ENCODE measurements at regions not wholly inside any gene's neighbourhood (a gene's known extent, or its start where the extent isn't known, plus 50 kb on each side); places are given as distances from the start of the nearest gene placed in this dataset.

GRCh38 chr18:28757466-28758008 lies 580.6 kb upstream of the CDH2 start:
- Histone ChIP-seq H3K36me3 (ENCODE audit: insufficient read depth, low read length) (no peaks in the 10 kb centered on the region), H2AFZ (ENCODE audit: low read depth, low read length) (no peak overlapping the region), H4K20me1 (ENCODE audit: insufficient read depth, low read length) (no peaks in the 10 kb centered on the region), H3K4me1 (ENCODE audit: insufficient read depth, low read length) (peaks cover 18% of the 10 kb centered on the region), H3K9me3 (ENCODE audit: insufficient read depth, low read length, severe bottlenecking) (no peaks in the 10 kb centered on the region), H3K9ac (ENCODE audit: low read depth, low read length) (no peak overlapping the region), H3K4me3 (ENCODE audit: low read depth in 1 of 2, low read length in 2 of 2) (no peak overlapping the region), H3K27me3 (ENCODE audit: insufficient read depth, low read length, poor library complexity) (no peaks in the 10 kb centered on the region), H3K27ac (ENCODE audit: low read length) (no peak overlapping the region), H3K79me2 (ENCODE audit: insufficient read depth, low read length) (no peaks in the 10 kb centered on the region), H3K4me2 (ENCODE audit: insufficient read depth, low read length) (no peak overlapping the region)
- DNase-seq (no peak), ATAC-seq (ENCODE audit: insufficient read depth, low read depth) (no peak)
- TF ChIP-seq CTCF (IDR thresholded peaks at IDR 0.05; ENCODE audit: borderline replicate concordance, extremely low read depth, low read length, poor library complexity, severe bottlenecking) (no peak), EZH2 (IDR thresholded peaks at IDR 0.05; ENCODE audit: borderline replicate concordance, low read depth, low read length, severe bottlenecking) (no peak)

DNA sequence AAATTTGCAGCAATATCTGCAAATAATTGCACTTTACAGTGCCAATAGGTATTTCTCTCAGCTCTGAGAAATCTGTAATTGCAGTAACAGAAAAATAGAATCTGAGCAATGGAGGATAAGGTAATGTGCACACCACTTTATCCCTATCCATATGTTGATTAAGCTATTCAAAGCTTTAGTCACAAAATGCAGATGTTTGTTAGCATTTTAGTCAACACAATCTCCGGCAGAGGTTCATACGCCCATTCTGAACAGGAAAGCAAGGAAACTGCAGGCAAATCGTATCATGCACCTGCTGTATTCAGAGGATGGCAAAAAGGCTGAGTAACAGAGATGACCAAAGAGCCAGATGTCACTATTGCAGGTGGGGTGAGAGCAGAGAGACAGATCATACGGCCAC lies 566.2 kb upstream of the CDH2 start:
- no peaks in the 10 kb centered on the region for H4K20me1 ChIP-seq (ENCODE audit: insufficient read depth, low read length)
- ATAC-seq (ENCODE audit: insufficient read depth, low read depth), result no peak
- no peaks in the 10 kb centered on the region for H3K36me3 ChIP-seq (ENCODE audit: insufficient read depth, low read length)
- TF ChIP-seq CTCF (IDR thresholded peaks at IDR 0.05; ENCODE audit: borderline replicate concordance, extremely low read depth, low read length, poor library complexity, severe bottlenecking), result no peak
- TF ChIP-seq EZH2 (IDR thresholded peaks at IDR 0.05; ENCODE audit: borderline replicate concordance, low read depth, low read length, severe bottlenecking), result no peak
- H3K27ac ChIP-seq (ENCODE audit: low read length), result no peak overlapping the region
- no peaks in the 10 kb centered on the region for H3K27me3 ChIP-seq (ENCODE audit: insufficient read depth, low read length, poor library complexity)
- H3K4me2 ChIP-seq (ENCODE audit: insufficient read depth, low read length), result no peak overlapping the region
- H3K9ac ChIP-seq (ENCODE audit: low read depth, low read length), result no peak overlapping the region
- no peak for DNase-seq
- no peaks in the 10 kb centered on the region for H3K9me3 ChIP-seq (ENCODE audit: insufficient read depth, low read length, severe bottlenecking)
- no peak overlapping the region for H3K4me3 ChIP-seq (ENCODE audit: low read depth in 1 of 2, low read length in 2 of 2)
- no peaks in the 10 kb centered on the region for H3K4me1 ChIP-seq (ENCODE audit: insufficient read depth, low read length)
- H3K79me2 ChIP-seq (ENCODE audit: insufficient read depth, low read length), result no peaks in the 10 kb centered on the region
- H2AFZ ChIP-seq (ENCODE audit: low read depth, low read length), result no peak overlapping the region

GRCh38 chr18:28740575-28740974 lies 563.6 kb upstream of the CDH2 start:
- no peaks in the 10 kb centered on the region for H3K9me3 ChIP-seq (ENCODE audit: insufficient read depth, low read length, severe bottlenecking)
- H3K4me3 ChIP-seq (ENCODE audit: low read depth in 1 of 2, low read length in 2 of 2), result no peak overlapping the region
- no peaks in the 10 kb centered on the region for H3K4me1 ChIP-seq (ENCODE audit: insufficient read depth, low read length)
- ATAC-seq (ENCODE audit: insufficient read depth, low read depth) (no peak), DNase-seq (no peak)
- no peak overlapping the region for H3K27ac ChIP-seq (ENCODE audit: low read length)
- no peak overlapping the region for H2AFZ ChIP-seq (ENCODE audit: low read depth, low read length)
- no peaks in the 10 kb centered on the region for H3K27me3 ChIP-seq (ENCODE audit: insufficient read depth, low read length, poor library complexity)
- no peaks in the 10 kb centered on the region for H4K20me1 ChIP-seq (ENCODE audit: insufficient read depth, low read length)
- no peaks in the 10 kb centered on the region for H3K79me2 ChIP-seq (ENCODE audit: insufficient read depth, low read length)
- TF ChIP-seq EZH2 (IDR thresholded peaks at IDR 0.05; ENCODE audit: borderline replicate concordance, low read depth, low read length, severe bottlenecking) (no peak), CTCF (IDR thresholded peaks at IDR 0.05; ENCODE audit: borderline replicate concordance, extremely low read depth, low read length, poor library complexity, severe bottlenecking) (no peak)
- H3K9ac ChIP-seq (ENCODE audit: low read depth, low read length), result no peak overlapping the region
- H3K36me3 ChIP-seq (ENCODE audit: insufficient read depth, low read length), result no peaks in the 10 kb centered on the region
- no peak overlapping the region for H3K4me2 ChIP-seq (ENCODE audit: insufficient read depth, low read length)

DNA sequence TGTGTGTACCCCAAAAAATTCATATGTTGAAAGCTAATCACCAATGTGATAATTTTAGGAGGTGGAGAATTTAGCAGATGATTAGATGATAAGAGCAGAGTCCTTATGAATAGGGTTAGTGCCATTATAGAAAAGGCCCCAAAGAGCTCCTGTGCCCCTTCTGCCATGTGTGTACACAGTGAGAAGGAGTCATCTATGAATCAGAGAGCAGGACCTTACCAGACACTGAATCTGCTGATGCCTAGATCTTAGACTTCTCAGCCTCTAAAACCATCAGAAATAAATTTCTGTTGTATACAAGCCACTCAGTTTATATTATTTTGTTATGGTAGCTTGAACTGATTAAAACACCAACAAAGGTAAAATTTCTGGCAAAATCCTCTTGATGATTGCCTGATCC lies 560.0 kb upstream of the CDH2 start:
- no peak for TF ChIP-seq CTCF (IDR thresholded peaks at IDR 0.05; ENCODE audit: borderline replicate concordance, extremely low read depth, low read length, poor library complexity, severe bottlenecking)
- TF ChIP-seq EZH2 (IDR thresholded peaks at IDR 0.05; ENCODE audit: borderline replicate concordance, low read depth, low read length, severe bottlenecking), result no peak
- ATAC-seq (ENCODE audit: insufficient read depth, low read depth), result no peak
- no peaks in the 10 kb centered on the region for H3K36me3 ChIP-seq (ENCODE audit: insufficient read depth, low read length)
- no peaks in the 10 kb centered on the region for H4K20me1 ChIP-seq (ENCODE audit: insufficient read depth, low read length)
- H3K4me1 ChIP-seq (ENCODE audit: insufficient read depth, low read length), result no peaks in the 10 kb centered on the region
- H3K9ac ChIP-seq (ENCODE audit: low read depth, low read length), result no peak overlapping the region
- H3K4me2 ChIP-seq (ENCODE audit: insufficient read depth, low read length), result no peak overlapping the region
- H3K79me2 ChIP-seq (ENCODE audit: insufficient read depth, low read length), result no peaks in the 10 kb centered on the region
- no peak overlapping the region for H3K27ac ChIP-seq (ENCODE audit: low read length)
- no peaks in the 10 kb centered on the region for H3K27me3 ChIP-seq (ENCODE audit: insufficient read depth, low read length, poor library complexity)
- H2AFZ ChIP-seq (ENCODE audit: low read depth, low read length), result no peak overlapping the region
- no peak overlapping the region for H3K4me3 ChIP-seq (ENCODE audit: low read depth in 1 of 2, low read length in 2 of 2)
- H3K9me3 ChIP-seq (ENCODE audit: insufficient read depth, low read length, severe bottlenecking), result no peaks in the 10 kb centered on the region
- no peak for DNase-seq
